HG02763 (cell line): ENCODE measurements at regions not wholly inside any gene's neighbourhood (a gene's known extent, or its start where the extent isn't known, plus 50 kb on each side); places are given as distances from the start of the nearest gene placed in this dataset.
A peak's percentile ranks its signal among the peaks of the same experiment; 100 is the strongest.
"Not testable (repeated sequence)": the region's sequence is repeated elsewhere in the genome, so short reads cannot be mapped to it uniquely, and the experiment has no call there.

Source experiments
- ATAC-seq: cut with Tn5 transposase; IDR thresholded peaks from one replicate; pipeline ENCODE4 v1.9.1; 2021; ENCODE audit warnings: mild to moderate bottlenecking, moderate library complexity; ENCODE audit not compliant: unreplicated experiment

GRCh38 chr6:163766936-163767335 lies 352.4 kb downstream of the QKI start:
- no peak for ATAC-seq

GRCh38 chr6:163765335-163765734 lies 350.8 kb downstream of the QKI start:
- no peak for ATAC-seq

- no peak for ATAC-seq
Observed at GRCh38 chr6:163764565-163764964, 350.0 kb downstream of the QKI start.

GRCh38 chr6:163761481-163761880 lies 347.0 kb downstream of the QKI start:
- ATAC-seq: no peak

- no peak for ATAC-seq
Observed at GRCh38 chr6:163760860-163761259, 346.3 kb downstream of the QKI start.

- ATAC-seq: no peak
Observed at GRCh38 chr6:163759542-163759941, 345.0 kb downstream of the QKI start.

- ATAC-seq: no peak
Observed at GRCh38 chr6:163757520-163757919, 343.0 kb downstream of the QKI start.

- peak; percentile 100 for ATAC-seq
Observed at GRCh38 chr6:163756079-163756478, 341.6 kb downstream of the QKI start.

- no peak for ATAC-seq
Observed at GRCh38 chr6:163754866-163755265, 340.3 kb downstream of the QKI start.

GRCh38 chr6:163753430-163753829 lies 338.9 kb downstream of the QKI start:
- no peak for ATAC-seq

- no peak for ATAC-seq
Observed at GRCh38 chr6:163752446-163752845, 337.9 kb downstream of the QKI start.

GRCh38 chr6:163751032-163751525 lies 336.6 kb downstream of the QKI start:
- ATAC-seq: no peak

GRCh38 chr6:163750431-163751031 lies 336.0 kb downstream of the QKI start:
- no peak for ATAC-seq

- no peak for ATAC-seq
Observed at GRCh38 chr6:163748886-163749285, 334.4 kb downstream of the QKI start.

GRCh38 chr6:163748036-163748435 lies 333.5 kb downstream of the QKI start:
- no peak for ATAC-seq

GRCh38 chr6:163747058-163747457 lies 332.5 kb downstream of the QKI start:
- ATAC-seq: not testable (repeated sequence)

- no peak for ATAC-seq
Observed at GRCh38 chr6:163745536-163746400, 331.2 kb downstream of the QKI start.

- ATAC-seq: no peak
Observed at GRCh38 chr6:163744256-163744925, 329.9 kb downstream of the QKI start.

GRCh38 chr6:163743796-163744195 lies 329.3 kb downstream of the QKI start:
- no peak for ATAC-seq

- ATAC-seq: no peak
Observed at GRCh38 chr6:163741743-163742363, 327.3 kb downstream of the QKI start.

GRCh38 chr6:163741342-163741741 lies 326.8 kb downstream of the QKI start:
- no peak for ATAC-seq
